IPS DF 4.7 (cell line): ENCODE measurements at regions not wholly inside any gene's neighbourhood (a gene's known extent, or its start where the extent isn't known, plus 50 kb on each side); places are given as distances from the start of the nearest gene placed in this dataset.
A peak's percentile ranks its signal among the peaks of the same experiment; 100 is the strongest.
"Not testable (repeated sequence)": the region's sequence is repeated elsewhere in the genome, so short reads cannot be mapped to it uniquely, and the experiment has no call there.

Experiments used
- DNase-seq: peaks from one replicate; pipeline ENCODE4 v3.0.0-alpha.2; 2013; ENCODE audit warnings: low spot score; ENCODE audit errors: extremely low read depth

DNA sequence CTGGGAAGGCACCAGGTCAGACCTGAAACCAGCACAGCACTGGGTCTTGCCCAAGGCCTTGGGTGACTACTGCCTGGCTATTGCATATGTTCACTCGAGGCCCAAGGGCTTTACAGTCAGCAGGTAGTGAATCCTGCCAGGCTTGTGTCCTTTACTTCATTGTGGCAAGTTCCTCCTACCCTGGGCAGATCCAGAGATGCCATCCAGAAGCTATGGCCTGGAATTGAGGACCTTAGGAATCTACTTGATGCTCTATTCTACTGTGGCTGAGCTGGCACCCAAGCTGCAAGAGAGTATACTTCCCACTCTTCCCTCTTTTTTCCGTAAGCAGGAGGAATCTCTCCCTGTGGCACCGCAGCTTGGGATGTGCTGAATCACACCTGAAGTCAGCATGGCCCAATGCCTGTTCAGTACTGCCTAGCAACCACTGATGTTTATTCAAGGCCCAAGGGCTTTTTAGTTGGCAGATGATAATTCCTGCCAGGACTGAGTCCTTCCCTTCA lies 246.7 kb upstream of the CTBP2 start:
- no peak for DNase-seq

DNA sequence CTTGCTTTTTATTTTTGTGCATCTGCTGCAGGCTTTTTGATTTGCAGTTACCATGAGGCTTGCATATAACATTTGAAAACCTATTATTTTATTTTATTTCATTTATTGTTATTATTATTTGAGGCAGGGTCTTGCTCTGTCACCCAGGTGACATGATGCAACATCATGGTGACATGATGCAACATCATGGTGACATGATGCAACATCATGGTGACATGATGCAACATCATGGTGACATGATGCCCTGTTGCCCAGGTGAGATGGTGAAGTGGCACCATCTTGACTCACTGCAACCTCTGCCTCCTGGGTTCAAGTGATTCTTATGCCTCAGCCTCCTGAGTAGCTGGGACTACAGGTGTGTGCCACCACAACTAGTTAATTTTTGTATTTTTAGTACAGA lies 244.5 kb upstream of the CTBP2 start:
- not testable (repeated sequence) for DNase-seq

DNA sequence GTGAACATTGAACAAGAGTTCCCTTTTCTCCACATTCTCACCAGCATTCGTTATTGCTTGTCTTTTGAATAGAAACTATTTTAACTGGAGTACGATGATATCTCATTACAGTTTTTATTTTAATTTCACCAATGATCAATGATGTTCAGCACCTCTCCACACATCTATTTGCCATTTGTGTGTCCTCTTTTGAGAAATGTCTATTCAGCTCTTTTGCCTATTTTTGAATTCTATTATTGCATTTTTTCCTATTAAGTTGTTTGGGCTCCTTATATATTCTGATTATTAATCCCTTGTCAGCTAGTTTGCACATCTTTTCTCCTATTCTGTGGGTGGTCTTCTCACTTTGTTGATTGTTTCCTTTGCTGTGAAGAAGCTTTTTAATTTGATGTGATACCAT lies 241.1 kb upstream of the CTBP2 start:
- no peak for DNase-seq

DNA sequence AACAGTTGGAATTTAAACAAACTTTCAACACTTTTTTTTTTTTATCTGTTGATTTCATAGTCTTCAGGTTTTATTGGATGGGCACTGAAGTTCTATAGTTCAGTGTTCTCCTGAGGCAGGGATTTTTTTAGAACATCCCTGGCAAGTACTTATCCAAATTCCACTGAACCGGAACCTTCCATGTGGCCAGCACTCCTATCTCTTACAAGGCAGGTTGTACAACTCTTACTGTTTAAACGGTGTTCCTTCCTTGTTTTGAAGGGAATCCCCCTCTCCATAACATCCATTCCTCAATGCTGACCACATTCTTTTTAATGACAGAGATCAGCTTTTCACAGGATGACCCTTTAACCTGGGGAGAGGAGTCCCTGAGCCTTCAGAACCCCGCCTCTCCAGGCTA lies 238.9 kb upstream of the CTBP2 start:
- no peak for DNase-seq

DNA sequence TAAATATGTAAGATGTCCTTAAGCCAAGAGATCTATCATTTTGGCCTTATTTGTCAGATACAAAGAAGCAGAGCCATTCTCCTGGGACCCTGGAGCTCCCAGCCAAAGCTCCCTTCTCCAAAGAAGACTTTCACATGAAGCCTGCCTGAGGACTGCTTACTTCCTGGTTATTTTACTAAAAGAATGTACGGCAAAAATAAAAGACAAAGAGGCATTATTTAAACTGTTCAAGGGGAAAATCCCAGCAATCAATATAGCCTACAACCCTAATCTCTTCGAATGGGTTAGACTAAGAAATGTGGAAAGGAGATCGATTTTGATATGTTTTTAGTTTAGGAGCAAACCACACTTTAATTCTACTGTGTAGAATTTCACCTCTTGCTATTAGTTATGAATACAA lies 237.9 kb upstream of the CTBP2 start:
- no peak for DNase-seq

DNA sequence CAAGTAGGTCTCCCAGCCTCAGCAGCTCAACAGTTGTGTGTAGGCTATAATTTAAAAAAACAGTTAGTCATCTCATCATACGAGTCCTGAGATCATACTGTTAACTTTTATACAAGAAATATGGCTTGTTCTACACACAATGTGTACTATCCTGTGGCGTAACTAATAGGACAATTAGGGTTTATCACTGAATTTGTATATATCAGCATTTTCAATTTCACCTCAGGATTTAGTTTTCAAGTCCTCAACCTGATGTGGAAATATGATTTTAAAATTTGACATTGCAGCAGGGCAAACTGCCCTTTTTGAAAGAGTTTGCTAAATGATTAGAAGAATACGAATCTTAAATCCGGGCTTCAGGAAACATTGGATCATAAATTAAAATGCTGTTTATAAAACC lies 237.2 kb upstream of the CTBP2 start:
- no peak for DNase-seq

DNA sequence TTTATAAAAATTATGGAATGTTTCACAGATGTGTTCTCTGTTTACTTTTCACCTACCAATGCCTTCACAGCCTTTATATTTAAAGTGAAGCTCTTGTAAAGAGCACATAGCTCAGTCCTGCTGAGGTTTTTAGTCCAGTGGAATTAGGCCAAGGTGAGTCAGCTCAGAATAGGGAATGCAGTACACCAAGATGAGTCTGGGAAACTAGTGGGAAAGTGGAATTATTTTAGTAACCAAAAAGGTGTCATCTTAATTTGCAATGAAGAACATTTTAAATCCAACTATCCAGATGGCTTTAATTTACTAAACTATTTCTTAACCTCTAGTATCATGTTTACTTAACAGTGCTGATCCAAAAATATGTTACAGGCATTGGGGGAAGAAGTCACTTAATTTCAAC lies 236.3 kb upstream of the CTBP2 start:
- no peak for DNase-seq

DNA sequence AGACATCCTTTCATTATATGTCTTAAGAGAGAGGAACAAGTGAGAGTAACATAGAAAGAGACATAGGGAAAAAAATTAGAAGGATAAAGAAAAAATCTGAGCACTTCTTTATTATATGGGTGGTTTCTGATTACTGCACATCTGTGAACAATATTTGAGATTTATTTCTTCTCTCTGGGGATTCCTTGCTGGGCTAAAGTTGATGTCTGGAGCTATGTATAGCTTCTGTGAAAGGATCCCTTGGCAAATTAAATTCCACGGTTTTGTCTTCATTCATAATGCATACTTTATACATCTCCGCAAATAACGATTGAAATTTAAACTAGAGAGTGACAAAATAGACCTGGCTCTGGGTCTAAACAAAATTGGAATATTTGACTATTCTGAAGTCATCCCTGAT lies 232.2 kb upstream of the CTBP2 start:
- DNase-seq, result no peak

DNA sequence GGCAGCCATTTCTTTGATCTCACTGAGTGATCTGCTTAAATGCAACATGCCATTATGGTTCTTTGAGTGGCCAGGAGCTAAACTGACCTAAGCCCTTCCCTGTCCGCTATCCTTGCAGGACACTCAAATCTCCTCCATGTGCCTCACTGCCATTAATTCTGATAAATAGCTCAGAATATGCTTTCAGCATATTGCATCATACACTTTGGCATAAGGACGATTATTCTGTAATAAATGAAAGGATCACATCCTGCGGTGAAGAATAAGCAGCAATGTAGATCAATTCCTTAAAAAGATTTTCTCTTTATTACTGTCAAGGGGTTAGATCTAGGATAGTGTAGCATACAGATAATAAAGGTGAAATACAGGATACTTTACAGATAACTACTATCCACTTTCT lies 231.8 kb upstream of the CTBP2 start:
- no peak for DNase-seq

DNA sequence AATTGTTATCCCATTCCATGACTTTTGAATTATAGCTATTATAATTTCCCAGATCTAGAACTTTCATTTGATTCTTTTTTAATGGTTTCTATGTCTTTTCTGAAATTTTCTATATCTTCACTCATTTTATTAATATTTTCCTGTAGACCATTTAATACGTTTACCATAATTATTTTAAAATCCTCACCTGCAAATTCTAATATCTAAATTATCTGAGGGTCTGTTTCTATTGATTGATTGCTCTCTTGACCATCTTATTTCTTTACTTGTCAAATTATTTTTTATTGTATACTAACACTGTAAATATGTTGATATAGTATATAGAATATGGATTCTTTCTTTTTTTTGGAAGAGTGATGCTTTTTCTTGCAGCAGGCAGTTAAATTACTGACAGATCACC lies 229.3 kb upstream of the CTBP2 start:
- no peak for DNase-seq

DNA sequence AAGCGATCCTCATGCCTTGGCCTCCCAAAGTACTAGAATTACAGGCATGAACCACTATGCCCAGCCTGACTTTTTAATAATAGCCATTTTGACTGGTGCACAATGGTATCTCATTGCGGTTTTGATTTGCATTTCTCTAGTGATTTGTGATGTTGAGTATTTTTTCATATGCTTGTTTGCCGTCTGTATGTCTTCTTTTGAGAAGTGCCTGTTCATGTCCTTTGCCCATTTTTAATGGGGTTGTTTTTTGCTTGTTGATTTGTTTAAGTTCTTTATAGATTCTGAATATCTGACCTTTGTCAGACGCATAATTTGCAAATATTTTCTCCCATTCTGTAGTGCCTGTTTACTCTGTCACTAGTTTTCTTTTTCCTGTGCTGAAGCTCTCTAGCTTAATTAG lies 219.2 kb upstream of the CTBP2 start:
- DNase-seq, result no peak

DNA sequence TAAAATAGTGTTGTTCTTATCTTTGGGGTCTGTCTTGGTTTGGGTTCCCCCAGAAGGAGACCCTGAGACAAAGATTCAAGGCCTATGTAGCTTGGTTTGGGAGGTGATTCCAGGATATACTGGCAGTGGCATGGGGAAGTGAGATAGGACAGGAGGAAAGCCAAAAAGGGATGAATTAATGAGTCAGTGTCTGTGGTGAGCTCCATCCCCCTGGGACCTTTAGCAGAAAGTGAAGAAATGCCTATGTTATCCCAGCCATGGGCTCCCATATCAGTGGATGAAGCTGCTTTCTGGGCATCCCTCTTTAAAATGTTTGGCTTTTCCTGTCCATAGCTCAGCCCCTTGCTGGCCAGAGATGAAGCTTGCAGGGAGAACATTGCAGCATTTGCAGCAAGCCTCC lies 217.0 kb upstream of the CTBP2 start:
- DNase-seq, result no peak

DNA sequence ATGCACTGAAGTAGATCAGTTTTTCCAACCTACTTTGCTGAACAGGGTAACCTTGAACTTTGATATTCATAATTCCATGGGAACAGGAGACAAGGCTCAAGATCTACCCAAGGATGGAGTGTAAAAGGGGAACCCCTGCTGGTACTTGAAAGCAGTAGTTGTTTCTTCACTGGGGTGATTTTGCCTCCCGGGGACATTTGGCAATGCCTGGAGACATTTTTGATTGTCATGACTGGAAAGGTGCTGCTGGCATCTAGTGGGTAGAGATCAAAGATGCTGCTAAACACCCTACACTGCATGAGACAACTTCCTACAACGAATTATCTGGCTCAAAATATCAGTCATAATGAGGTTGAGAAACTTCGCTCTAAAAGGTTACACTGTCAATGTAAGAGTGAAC lies 214.8 kb upstream of the CTBP2 start:
- DNase-seq, result no peak

DNA sequence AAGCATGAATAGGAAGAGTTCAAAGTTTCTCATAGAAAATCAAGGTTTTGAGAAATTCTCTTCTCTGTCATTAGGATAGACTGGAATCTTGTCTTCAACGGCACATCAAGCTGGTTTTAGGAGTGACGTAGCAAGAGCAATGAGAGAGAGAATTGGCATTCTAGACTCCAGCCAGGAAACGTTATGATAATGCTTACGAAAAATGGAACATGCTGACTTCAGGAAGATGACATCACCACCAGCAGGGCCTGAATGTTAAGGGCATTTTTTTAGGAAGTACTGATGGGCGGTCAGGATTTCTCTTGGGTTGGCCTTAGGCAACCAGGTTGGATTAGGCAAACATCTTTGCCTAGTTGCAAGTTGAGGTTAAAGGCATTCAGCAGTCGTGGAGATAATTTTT lies 213.2 kb upstream of the CTBP2 start:
- DNase-seq, result no peak

DNA sequence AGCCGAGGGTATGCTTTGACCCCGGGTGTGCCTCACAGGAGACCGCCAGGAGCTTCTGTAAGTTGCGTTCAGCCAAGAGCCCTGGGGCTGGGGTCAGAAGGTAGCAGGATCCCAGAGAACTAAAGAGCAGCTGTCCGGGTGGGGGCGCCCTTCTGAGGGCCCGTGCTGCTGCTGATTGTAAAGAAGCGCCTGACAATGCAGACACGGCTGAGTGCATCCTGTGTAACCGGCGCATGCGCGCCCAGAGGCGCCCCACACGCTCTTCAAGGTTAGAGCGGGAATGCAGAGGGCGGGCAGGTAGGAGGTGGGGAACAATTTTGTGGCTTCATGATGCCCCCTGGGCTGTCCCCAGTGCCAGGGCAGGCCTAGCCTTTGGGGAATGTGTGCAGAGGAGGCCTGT lies 210.2 kb upstream of the CTBP2 start:
- peak; percentile 66 for DNase-seq

DNA sequence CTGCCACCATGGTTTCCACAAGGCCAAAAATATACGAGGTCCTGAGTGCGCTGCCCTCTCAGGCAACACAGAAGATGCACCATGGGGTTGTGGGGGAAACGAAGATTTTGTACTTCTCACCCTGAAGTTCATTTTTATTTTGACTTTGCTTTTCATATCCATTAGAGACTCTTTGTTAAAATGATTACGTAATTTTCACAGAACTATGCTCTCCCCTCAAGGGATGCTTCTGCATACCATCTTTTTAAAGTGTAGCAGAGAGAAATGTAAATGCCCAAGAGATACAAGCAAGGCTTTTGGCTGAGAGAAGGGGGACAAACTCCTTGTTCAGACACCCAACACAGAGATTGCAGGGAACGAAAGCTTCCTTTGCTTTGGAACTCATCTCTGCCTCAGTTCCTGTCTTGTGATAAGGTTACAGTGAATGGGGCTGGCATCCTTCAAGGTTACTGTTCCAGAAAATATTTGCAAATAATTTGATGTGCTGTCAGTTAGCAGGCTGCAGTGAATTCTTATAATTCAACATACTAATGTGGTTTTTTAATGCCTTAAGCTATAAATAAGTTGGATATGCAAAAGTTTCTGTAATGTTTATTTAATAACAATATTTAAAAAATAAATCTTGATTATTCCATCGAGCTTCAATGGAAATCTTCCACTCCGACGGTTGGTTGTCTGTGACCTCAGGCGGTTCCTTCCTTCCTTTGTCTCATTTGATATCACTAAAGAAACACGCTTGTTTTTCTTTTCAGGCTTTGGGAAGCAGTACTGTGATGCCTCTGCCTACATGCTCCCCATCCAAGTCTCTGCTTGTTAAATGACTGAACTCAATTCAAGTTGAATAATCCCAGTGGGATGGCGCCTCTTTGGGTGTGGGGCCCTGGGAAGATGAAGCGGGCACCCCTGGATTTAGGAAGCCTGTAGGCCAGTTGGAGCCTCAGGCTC lies 209.3 kb upstream of the CTBP2 start:
- no peak for DNase-seq

DNA sequence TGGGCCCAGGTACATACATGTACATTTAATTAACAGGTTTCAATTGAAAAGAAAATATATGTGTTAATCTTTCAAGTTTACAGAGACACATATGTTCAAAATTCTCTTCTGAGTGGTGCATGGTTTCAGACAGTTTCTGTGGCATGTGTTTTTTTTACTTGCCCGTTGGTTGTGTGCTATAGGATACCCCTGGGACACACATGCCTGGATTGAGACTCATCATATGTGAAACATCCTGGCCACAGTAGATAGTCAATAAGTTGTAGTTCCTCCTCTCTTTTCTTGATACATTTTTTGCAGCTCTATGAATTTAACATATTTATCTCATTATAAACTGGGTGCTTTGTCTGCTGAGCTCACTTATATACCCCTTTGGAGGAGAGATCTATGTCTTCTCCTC lies 207.8 kb upstream of the CTBP2 start:
- DNase-seq, result no peak

DNA sequence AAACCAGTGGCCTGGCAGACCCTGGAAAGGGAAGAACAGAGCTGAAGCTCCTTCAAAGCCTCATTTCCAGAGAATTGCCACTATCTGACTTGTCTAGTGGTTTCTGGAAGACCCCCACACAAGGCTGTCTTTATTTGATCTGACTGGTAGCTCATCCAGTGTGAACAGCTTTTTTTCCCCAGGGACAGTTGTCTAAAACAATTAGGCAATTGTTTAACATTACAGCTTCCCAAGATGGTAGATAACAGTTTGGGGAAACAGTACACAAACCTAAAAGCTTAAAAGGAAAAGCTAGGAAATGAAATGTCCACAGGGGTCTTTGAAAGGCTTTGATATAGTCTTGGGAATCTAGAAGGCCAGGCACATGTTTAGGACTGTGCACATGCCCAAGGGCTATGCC lies 203.4 kb upstream of the CTBP2 start:
- DNase-seq, result no peak

DNA sequence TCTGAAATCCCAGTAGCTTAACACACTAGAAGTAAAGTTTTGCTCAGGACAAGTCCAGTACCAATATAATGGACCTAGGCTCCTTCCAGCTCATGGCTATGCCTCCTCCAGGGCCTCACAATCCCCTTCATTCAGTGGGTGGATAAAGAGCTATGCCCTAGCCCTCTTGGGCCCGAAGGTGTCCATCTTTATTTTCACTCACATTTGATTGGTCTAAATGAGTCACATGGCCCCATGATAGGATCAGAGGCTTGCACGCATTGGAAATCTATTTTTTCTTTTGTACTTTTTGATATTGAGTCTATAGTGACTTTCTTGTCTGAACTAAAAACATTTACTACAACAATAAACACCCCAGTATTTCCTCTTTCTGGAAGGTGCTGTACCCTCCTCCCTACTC lies 202.6 kb upstream of the CTBP2 start:
- no peak for DNase-seq

DNA sequence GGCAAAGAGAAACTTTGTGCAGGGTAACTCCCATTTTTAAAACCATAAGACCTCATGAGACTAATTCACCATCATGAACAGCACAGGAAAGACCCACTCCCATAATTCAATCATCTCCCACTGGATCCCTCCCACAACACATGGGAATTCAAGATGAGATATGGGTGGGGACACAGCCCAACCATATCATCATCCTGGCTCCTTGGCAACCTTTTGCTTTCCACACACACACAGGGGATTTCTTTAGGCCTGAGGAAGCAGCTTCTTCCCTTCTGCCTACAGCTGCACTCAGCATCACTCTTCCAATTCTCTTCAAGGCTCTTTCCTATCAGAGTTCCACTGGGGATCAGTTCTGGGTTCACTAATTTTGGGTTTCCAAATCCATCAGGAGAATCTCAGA lies 199.0 kb upstream of the CTBP2 start:
- no peak for DNase-seq

DNA sequence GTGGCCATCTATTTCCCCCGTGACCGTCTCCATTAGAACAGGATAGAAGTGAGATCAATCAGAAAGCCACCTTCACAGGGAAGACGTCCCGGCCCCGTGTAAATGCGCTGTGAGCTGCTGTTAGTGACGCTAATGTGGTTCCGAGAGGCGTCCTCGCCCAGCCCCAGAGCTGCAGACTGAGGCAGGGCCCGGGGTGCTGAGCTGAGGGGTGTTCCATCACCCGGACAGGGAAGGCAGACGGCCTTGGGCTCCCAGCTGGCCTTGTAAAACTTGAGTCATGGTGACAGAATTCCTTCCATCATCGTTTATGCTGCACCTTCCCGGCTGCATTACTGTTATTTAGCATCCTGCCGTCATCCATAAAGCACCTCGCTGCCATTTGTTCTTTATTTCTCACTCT lies 195.3 kb upstream of the CTBP2 start:
- no peak for DNase-seq

DNA sequence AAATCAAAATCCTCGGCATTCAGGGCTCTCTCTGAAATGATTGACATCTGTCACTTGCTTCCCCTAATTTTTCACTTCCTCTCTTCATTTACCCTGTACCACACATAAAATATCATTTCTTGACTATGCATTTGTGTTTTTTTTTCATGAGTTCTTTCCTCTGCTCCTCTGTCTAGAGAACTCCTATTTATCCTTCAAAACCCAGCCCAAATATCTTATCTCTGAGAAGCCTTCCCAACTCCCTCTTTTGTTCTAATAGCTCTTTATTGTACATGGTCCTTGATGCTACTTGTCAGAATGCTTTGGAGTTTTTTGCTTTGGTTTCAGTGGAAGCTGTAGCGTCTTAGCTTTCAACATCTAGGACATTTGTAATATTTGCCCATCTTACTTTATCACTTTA lies 190.2 kb upstream of the CTBP2 start:
- DNase-seq, result no peak

DNA sequence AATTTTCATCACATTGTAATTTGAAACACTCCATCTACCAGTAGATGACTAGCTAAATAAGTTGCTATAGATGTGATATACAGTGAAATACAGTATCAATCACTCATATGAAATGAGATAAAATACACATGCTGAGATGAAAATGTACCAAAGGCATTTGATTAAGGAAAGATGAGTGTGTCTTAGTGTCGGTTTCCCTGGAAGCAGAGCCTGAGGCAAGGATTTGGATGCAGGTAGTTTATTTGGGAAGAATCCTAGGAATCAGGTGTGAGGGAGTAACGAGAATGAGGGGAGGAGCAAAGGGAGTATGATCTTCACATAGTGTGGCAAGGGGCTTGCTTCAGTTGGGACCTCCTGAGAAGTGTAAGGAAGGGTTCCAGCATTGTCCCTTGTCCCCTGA lies 188.2 kb upstream of the CTBP2 start:
- no peak for DNase-seq
